Ovary (tissue), 3 donors: ENCODE measurements at regions not wholly inside any gene's neighbourhood (a gene's known extent, or its start where the extent isn't known, plus 50 kb on each side); places are given as distances from the start of the nearest gene placed in this dataset.

Experiments
- CTCF ChIP-seq, 3 donors: fragments of 450-650 bp in 2 of 3; fragments of 200-600 bp in 1 of 3; IDR thresholded peaks; one replicate each; pipeline versions ENCODE4 v1.5.1 to v1.8.0; 2016 to 2022; ENCODE audit warnings: antibody characterized with exemption in 3 of 3, mild to moderate bottlenecking in 1 of 3
- EP300 ChIP-seq: sonication (generic); formaldehyde crosslinking; IDR thresholded peaks from one replicate; pipeline ENCODE4 v1.6.1; 2017; ENCODE audit warnings: antibody characterized with exemption
- POLR2A ChIP-seq: fragments of 450-650 bp; IDR thresholded peaks from one replicate; pipeline ENCODE4 v1.6.1; 2017; ENCODE audit warnings: antibody characterized with exemption, mild to moderate bottlenecking, moderate library complexity
- donor health status: DM: no; HTN: no; CAD: no.

GRCh38 chr12:66819587-66819986 lies 140.7 kb upstream of the GRIP1 start:
- TF ChIP-seq CTCF (IDR thresholded peaks at IDR 0.05) = no peak
- no peak for TF ChIP-seq POLR2A
- TF ChIP-seq EP300 = no peak
